ENCODE measurements at regions not wholly inside any gene's neighbourhood (a gene's known extent, or its start where the extent isn't known, plus 50 kb on each side); places are given as distances from the start of the nearest gene placed in this dataset.
"Not testable (repeated sequence)": the region's sequence is repeated elsewhere in the genome, so short reads cannot be mapped to it uniquely, and the experiment has no call there.

- H3K4me1 ChIP-seq (ENCODE audit: insufficient read depth, low read length), result no peaks in the 10 kb centered on the region
- no peaks in the 10 kb centered on the region for H3K36me3 ChIP-seq (ENCODE audit: insufficient read depth, low read length)
- no peaks in the 10 kb centered on the region for H3K9me3 ChIP-seq (ENCODE audit: control insufficient read depth, insufficient read depth, low read length)
- H3K9ac ChIP-seq (ENCODE audit: low read depth, low read length), result no peak overlapping the region
These were observed 187.6 kb downstream of the TUBA3C start for GRCh38 chr13:18993884-18994660.

DNA sequence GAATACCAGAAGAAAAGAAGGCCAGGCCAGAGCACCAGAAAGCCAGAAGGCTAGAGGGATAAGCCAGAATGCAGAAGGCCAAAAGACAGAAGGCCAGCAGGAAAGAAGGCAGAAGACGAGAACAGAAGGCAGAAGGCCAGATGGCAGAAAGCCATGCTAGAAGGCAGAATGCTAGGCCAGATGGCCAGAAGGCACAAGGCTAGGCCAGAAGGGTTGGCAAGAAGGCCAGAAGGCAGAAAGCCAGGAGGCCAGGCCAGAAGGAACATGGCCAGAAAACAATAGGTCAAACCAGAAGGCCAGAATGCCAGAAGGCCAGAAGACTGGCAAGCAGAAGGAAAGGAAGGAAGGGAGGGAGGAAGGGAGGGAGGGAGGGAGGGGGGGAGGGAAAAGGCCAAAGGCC is 188.8 kb downstream of the TUBA3C start:
- Histone ChIP-seq H3K4me1 (ENCODE audit: insufficient read depth, low read length) (no peaks in the 10 kb centered on the region), H3K36me3 (ENCODE audit: insufficient read depth, low read length) (no peaks in the 10 kb centered on the region), H3K9me3 (ENCODE audit: control insufficient read depth, insufficient read depth, low read length) (no peaks in the 10 kb centered on the region), H3K9ac (ENCODE audit: low read depth, low read length) (no peak overlapping the region)

DNA sequence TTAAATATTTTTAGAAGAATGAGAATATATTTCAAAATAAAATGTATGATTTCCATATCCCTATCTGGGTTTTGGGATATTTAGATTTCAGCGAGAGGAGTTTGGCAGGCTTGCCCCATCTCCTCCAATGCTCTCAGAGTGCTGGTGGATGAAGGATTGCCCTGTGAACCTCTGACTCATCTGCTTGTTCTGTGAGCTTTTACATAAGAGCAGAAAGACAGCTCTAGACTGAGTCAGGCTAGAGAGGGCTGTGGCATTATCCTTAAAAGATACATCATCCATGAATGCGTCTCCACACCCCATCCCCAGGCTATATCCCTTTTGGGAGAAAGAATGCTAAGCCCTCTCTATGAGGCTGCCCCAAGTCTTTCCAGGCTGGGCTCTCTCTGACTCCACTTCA is 190.6 kb downstream of the TUBA3C start:
- Histone ChIP-seq H3K9ac (ENCODE audit: low read depth, low read length) (no peak overlapping the region), H3K4me1 (ENCODE audit: insufficient read depth, low read length) (no peaks in the 10 kb centered on the region), H3K36me3 (ENCODE audit: insufficient read depth, low read length) (no peaks in the 10 kb centered on the region), H3K9me3 (ENCODE audit: control insufficient read depth, insufficient read depth, low read length) (no peaks in the 10 kb centered on the region)

DNA sequence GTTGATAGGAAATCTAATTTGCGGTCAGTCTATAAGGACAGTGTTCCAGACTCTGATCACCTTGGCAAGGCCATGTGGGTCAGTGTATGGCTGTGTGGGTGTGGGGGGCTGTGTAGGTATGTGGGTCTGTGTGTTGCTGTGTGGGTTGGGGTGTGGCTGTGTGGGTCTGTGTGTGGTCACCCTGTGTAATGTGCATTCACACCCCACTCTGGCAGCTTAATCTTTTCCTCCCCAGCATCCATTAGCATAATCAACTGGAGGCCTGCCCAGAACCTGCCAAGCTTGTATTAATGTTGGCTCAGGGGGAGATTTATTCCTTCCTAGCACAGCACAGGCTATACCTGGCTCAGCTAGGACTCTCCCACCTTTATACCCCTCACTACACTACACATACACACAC is 203.2 kb downstream of the TUBA3C start:
- H3K4me1 ChIP-seq (ENCODE audit: insufficient read depth, low read length), result no peaks in the 10 kb centered on the region
- H3K9me3 ChIP-seq (ENCODE audit: control insufficient read depth, insufficient read depth, low read length), result no peaks in the 10 kb centered on the region

DNA sequence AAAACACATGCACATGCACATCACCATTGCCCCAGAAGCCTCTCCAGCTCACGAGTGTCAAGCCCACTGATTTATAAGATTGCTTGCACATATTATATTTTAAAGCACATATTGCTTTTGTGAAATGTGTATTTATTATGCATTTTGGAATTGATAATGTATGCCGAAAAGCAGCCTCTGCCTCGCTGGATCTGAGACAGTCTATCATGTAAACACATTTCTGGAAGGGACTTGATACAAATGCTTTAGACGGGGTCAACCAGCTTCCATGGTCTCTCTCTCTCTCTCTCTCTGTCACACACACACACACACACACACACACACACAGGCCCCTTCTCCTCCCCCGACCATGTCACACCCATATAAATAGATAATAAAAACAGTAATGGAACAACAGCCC is 203.8 kb downstream of the TUBA3C start:
- no peaks in the 10 kb centered on the region for H3K9me3 ChIP-seq (ENCODE audit: control insufficient read depth, insufficient read depth, low read length)
- no peak overlapping the region for H3K9ac ChIP-seq (ENCODE audit: low read depth, low read length)
- H3K4me1 ChIP-seq (ENCODE audit: insufficient read depth, low read length), result no peaks in the 10 kb centered on the region
- H3K36me3 ChIP-seq (ENCODE audit: insufficient read depth, low read length), result no peaks in the 10 kb centered on the region

More for the DNA sequence above, 203.2 kb downstream of the TUBA3C start:
- Histone ChIP-seq H3K9ac (ENCODE audit: low read depth, low read length) (no peak overlapping the region), H3K36me3 (ENCODE audit: insufficient read depth, low read length) (no peaks in the 10 kb centered on the region)

GRCh38 chr13:18971576-18972219 is 209.9 kb downstream of the TUBA3C start:
- Histone ChIP-seq H3K9me3 (ENCODE audit: control insufficient read depth, insufficient read depth, low read length) (no peaks in the 10 kb centered on the region), H3K9ac (ENCODE audit: low read depth, low read length) (no peak overlapping the region), H3K36me3 (ENCODE audit: insufficient read depth, low read length) (no peaks in the 10 kb centered on the region), H3K4me1 (ENCODE audit: insufficient read depth, low read length) (no peaks in the 10 kb centered on the region)

- H3K9me3 ChIP-seq (ENCODE audit: control insufficient read depth, insufficient read depth, low read length), result no peaks in the 10 kb centered on the region
- no peak overlapping the region for H3K9ac ChIP-seq (ENCODE audit: low read depth, low read length)
- no peaks in the 10 kb centered on the region for H3K4me1 ChIP-seq (ENCODE audit: insufficient read depth, low read length)
- no peaks in the 10 kb centered on the region for H3K36me3 ChIP-seq (ENCODE audit: insufficient read depth, low read length)
These were observed 216.2 kb downstream of the TUBA3C start for GRCh38 chr13:18965347-18965855.

- no peaks in the 10 kb centered on the region for H3K9me3 ChIP-seq (ENCODE audit: control insufficient read depth, insufficient read depth, low read length)
- no peaks in the 10 kb centered on the region for H3K36me3 ChIP-seq (ENCODE audit: insufficient read depth, low read length)
- no peak overlapping the region for H3K9ac ChIP-seq (ENCODE audit: low read depth, low read length)
- no peaks in the 10 kb centered on the region for H3K4me1 ChIP-seq (ENCODE audit: insufficient read depth, low read length)
These were observed 216.7 kb downstream of the TUBA3C start for GRCh38 chr13:18964942-18965341.

DNA sequence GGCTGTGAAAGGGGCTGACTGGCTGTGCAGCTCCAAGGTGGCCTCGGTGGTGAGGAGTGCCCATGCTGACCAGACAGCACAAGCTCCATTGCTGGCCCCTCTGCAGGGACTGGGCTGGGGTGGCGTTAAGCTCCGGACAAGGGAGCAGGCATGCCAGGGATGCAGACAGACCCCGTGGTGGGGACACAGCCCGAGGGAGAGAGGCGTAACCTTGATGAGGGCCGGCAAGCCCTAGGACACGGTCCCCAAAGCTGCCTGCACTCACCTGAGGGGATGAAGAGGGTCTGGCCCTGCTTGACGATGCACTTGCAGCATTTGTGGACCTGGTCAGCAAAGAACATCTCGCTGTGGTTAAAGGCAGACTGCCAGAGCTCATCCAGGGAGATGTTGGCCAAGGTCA is 217.9 kb downstream of the TUBA3C start:
- H3K4me1 ChIP-seq (ENCODE audit: insufficient read depth, low read length); H3K9me3 ChIP-seq (ENCODE audit: control insufficient read depth, insufficient read depth, low read length); H3K36me3 ChIP-seq (ENCODE audit: insufficient read depth, low read length); H3K9ac ChIP-seq (ENCODE audit: low read depth, low read length): not testable (repeated sequence)

DNA sequence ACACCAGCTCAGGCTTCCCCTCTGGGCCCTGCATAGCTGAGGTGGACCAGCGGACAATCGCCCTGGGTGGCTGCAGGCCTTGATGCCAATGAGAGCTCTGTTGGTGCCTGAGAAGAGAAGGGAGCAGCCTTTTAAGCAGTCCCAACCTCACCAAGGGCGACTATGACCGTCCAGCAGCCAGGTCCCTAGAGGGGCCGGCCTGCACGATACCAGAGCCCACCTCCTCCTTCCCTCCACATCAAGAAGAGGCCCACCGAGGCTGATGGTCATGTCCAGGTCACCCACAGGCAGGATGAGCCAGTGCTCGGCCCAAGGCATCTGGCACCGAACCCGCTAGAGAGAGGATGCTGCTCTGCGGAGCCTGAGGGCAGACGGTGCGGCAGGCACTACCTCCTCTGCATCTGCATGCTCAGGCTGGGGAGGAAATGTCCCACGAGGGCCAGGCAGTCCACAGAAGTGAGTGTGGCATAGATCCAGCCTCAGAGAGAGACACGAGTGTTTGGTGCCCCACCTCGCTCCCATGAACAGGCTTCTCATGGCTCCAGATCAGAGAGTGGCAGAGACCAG is 219.4 kb downstream of the TUBA3C start:
- H3K9me3 ChIP-seq (ENCODE audit: control insufficient read depth, insufficient read depth, low read length), result no peaks in the 10 kb centered on the region
- H3K4me1 ChIP-seq (ENCODE audit: insufficient read depth, low read length), result no peaks in the 10 kb centered on the region
- H3K9ac ChIP-seq (ENCODE audit: low read depth, low read length), result no peak overlapping the region
- H3K36me3 ChIP-seq (ENCODE audit: insufficient read depth, low read length), result no peaks in the 10 kb centered on the region

DNA sequence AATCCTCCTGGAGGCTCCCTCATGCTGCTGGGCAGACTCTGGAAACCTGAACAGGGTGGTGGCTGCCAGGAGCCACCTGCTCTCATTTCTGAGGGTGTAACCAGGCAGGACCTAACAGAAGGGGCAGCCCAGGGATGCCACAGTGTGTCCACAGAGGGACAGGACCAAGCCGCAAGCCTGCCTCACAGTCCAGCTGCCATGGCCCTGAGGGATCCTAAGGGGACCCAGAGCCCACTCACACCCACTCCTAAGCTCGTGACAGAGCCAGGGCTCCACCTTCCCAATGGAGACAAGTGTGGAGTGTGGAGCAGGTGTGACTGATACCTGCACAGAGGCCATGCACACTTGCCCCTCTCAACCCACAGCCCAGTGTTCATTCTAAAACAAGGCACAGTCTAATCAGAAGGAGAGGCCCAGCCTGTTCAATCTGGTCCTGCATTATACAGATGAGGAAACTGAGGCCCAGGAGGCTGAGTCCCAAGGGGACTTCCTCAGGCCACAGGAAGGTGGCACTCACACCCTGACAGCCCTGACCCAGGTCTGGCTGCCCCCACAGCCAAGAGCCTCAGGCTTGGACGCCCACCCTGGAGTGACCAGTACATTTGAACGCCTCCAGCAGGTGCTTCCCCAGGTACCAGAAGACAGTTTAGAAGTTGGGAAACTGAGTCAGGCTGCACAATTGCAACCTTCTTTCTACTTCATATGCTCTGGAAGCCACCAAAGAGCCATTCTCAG is 220.1 kb downstream of the TUBA3C start:
- H3K4me1 ChIP-seq (ENCODE audit: insufficient read depth, low read length), result no peaks in the 10 kb centered on the region
- H3K9ac ChIP-seq (ENCODE audit: low read depth, low read length), result no peak overlapping the region
- H3K9me3 ChIP-seq (ENCODE audit: control insufficient read depth, insufficient read depth, low read length), result no peaks in the 10 kb centered on the region
- H3K36me3 ChIP-seq (ENCODE audit: insufficient read depth, low read length), result no peaks in the 10 kb centered on the region

DNA sequence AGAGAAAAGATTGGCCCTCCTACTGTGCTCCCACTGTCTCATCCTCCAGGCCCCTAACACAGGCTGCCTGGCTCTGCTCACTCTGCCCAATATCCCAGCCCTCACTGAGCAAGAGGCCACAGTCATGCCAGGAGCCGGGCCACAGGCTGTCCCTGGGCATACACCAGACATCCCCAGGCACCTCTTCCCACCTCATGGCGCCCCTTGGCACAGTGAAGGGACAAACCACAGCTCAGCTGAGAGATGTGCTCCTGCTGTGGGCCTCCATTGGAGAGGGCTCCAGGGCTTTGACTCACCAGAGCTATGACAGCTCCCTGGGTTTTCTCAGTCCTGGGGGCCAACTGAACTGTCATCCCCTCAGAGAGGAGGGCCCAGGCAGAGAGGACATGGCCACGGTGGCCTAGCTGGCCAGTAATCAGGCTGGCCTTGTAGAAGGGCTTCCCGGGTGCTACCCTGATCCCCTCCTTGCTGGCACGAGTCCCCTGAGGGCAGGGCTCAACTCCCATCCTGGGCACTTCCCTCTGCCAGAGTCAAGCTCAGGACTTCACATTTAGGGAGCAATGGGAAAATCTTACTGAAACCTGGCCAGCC is 220.9 kb downstream of the TUBA3C start:
- no peaks in the 10 kb centered on the region for H3K36me3 ChIP-seq (ENCODE audit: insufficient read depth, low read length)
- no peaks in the 10 kb centered on the region for H3K9me3 ChIP-seq (ENCODE audit: control insufficient read depth, insufficient read depth, low read length)
- no peaks in the 10 kb centered on the region for H3K4me1 ChIP-seq (ENCODE audit: insufficient read depth, low read length)
- no peak overlapping the region for H3K9ac ChIP-seq (ENCODE audit: low read depth, low read length)

- no peaks in the 10 kb centered on the region for H3K4me1 ChIP-seq (ENCODE audit: insufficient read depth, low read length)
- H3K9ac ChIP-seq (ENCODE audit: low read depth, low read length), result no peak overlapping the region
- H3K9me3 ChIP-seq (ENCODE audit: control insufficient read depth, insufficient read depth, low read length), result no peaks in the 10 kb centered on the region
- no peaks in the 10 kb centered on the region for H3K36me3 ChIP-seq (ENCODE audit: insufficient read depth, low read length)
These were observed 221.6 kb downstream of the TUBA3C start for GRCh38 chr13:18959996-18960395.

DNA sequence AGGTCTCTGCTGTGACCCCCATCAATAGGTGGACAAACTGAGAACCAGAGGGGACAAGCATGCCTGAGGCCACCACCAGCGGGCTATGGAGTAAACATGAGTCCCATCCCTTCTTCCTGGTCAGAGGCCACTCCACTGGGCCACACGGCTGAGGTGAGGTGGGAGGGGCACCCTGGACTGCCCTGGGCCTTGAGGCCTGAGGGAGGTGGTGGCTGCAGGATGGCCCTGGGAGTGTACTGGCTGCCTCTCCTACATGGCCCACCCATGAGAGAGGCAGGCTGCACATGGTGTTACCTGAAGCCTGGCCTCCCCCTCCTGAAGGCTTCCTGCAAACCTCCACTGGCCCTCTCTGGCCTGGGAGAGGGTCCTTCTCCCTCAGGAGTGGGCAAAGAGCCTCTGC is 222.4 kb downstream of the TUBA3C start:
- Histone ChIP-seq H3K4me1 (ENCODE audit: insufficient read depth, low read length) (no peaks in the 10 kb centered on the region), H3K36me3 (ENCODE audit: insufficient read depth, low read length) (no peaks in the 10 kb centered on the region), H3K9ac (ENCODE audit: low read depth, low read length) (no peak overlapping the region), H3K9me3 (ENCODE audit: control insufficient read depth, insufficient read depth, low read length) (no peaks in the 10 kb centered on the region)

All from ES-I3 (cell line).